Keratinocyte (primary cell): ENCODE measurements at regions not wholly inside any gene's neighbourhood (a gene's known extent, or its start where the extent isn't known, plus 50 kb on each side); places are given as distances from the start of the nearest gene placed in this dataset.

Source experiments
- CTCF ChIP-seq, 3 experiments: IDR thresholded peaks in 1 of 3; conservative IDR thresholded peaks in 1 of 3; optimal IDR thresholded peaks in 1 of 3; 2 replicates in 2 of 3; 3 replicates in 1 of 3; pipeline versions ENCODE3 to v1.5.1; 2011; ENCODE audit warnings: low read length in 3 of 3, mild to moderate bottlenecking in 3 of 3, moderate library complexity in 2 of 3, control low read depth in 1 of 3, inconsistent platforms in 1 of 3; ENCODE audit not compliant: insufficient read depth in 2 of 3; ENCODE audit errors: extremely low read depth in 1 of 3
- EZH2 ChIP-seq: IDR thresholded peaks from one replicate; pipeline ENCODE4 v1.6.1; 2012; ENCODE audit warnings: inconsistent platforms, mild to moderate bottlenecking, low read length, moderate library complexity

- TF ChIP-seq CTCF (optimal IDR thresholded peaks at IDR 0.05 in 1 of 3, IDR thresholded peaks at IDR 0.05 in 1 of 3, conservative IDR thresholded peaks at IDR 0.05 in 1 of 3; ENCODE audit: extremely low read depth in 1 of 3, insufficient read depth in 2 of 3, low read length in 3 of 3) (no peak), EZH2 (no peak)
These were observed 116.1 kb downstream of the FAM43A start for GRCh38 chr3:194801461-194802432.
